NCI-H524 treated with DMSO at 0.1 percent for 48 hours (cell line): ENCODE measurements at regions not wholly inside any gene's neighbourhood (a gene's known extent, or its start where the extent isn't known, plus 50 kb on each side); places are given as distances from the start of the nearest gene placed in this dataset.
"Not testable (repeated sequence)": the region's sequence is repeated elsewhere in the genome, so short reads cannot be mapped to it uniquely, and the experiment has no call there.

Experiments used
- DNase-seq: peaks from one replicate; lab custom pipeline; 2025; lab: John Stamatoyannopoulos, UW

- DNase-seq = peak; percentile 76
Observed at GRCh38 chr3:177358091-177358976, 161.1 kb upstream of the TBL1XR1 start.

- peak; percentile 29 for DNase-seq
Observed at GRCh38 chr3:177358977-177359592, 161.8 kb upstream of the TBL1XR1 start.

DNA sequence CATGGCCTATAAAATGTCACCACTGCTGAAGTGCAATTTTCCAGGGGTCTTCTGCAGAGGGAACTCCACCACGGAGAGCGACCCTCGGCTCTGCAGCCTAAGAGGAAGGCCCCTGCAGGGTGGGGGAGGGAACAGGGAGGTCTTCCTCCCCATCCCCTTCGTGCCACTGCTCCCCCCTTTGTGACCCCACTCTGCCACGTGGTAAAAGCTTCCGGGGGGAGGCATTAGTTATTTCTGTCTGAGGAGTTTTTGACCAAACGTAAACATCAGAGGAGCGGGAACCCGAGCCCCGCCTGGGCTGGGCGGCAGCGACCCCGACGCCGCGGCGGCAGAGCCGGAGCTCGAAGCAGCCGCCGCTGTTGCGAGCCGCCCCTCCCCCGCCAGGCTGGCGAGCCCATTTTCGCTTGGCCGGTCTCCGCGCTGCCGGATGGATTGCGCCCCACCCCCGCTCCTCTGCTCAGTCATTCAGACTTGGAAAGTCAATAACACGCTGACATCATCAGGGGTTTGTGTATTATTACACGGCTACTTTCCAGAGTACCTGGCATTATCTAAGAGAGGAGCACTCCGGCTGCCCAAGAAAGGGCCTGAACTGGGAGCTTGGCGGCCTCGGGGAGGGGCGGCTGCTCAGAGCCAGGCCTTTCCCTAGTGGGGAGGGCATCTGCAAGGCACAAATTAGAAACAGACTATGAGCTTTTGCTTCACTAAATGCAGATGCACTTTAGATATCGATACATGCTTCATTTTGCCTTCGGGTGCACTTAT lies 162.5 kb upstream of the TBL1XR1 start:
- DNase-seq = peak; percentile 97

DNA sequence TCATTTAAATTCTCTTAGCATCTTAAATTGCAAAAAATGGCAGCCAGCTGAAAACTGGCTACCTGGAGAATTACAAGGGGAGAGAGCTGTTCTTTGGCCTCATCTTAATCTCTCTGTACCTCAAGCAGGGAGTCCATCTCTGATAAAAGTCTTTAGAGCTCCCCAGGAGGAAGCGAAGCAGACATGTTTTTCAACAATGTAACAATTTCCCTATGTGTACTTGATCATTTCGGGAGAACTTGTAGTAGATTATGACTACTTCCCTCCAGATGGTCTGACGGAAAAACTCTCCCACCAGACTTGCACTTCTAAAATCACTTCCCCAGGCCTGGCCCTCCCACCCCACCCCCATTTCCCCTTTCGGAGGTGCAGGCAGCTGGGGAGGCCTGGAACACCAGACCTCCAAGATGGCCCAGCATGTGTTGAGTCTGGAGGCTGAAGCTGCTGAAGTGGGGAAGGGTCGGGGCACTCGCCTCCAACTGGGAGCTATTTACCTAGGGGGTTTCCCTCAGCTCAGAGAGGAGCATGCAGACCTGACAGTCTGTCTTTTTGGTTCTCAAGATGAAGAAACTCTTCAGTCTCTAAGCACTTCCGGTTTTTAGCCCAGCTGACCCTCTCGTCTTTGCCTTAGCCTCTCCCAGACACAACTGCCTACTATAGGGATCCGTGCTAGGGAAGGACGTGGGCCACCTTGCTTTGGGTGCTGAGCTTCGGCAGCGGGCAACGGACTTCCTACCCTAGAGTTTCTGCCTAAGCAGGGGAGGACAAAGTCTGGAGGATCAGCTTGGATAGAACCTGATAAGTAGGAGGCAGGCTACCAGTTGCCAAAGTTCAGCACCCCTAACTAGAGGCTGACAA lies 164.0 kb upstream of the TBL1XR1 start:
- DNase-seq = peak; percentile 33

GRCh38 chr3:177362626-177363025 lies 165.3 kb upstream of the TBL1XR1 start:
- peak; percentile 13 for DNase-seq

- DNase-seq = no peak
Observed at GRCh38 chr3:177364236-177364635, 167.0 kb upstream of the TBL1XR1 start.

DNA sequence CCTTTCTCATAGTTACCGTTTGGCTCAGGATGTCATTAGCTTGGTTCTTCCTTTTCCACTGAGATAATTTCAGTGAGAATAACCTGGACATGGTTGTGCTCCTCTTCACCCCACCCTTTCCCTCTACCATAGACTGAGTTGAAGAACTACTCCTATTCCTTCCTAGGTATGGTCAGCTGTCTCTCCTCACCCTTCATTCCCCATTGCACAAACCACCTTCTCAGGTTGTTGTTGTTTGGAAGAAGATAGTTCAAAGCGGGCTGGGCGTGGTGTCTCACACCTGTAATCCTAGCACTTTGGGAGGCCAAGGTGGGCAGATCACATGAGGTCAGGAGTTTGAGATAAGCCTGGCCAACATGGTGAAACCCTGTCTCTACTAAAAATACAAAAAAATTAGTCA lies 168.0 kb upstream of the TBL1XR1 start:
- DNase-seq = not testable (repeated sequence)

DNA sequence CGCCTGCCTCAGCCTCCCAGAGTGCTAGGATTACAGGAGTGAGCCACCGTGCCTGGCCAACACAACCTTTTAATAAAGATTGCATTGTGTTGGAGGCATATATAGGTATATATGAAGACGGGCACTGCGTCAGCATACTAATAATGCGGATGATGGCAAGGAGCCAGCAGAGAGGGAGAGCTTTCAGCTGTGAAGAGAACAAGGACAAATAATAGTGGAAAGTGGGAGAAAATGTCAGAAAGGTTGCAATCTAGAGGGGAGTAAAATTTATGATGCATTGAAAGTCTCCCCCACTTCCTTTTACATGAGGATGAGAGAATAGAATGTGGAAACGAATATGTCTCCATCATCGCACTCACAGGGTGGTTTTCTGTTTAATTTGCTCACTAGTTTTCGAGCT lies 170.5 kb upstream of the TBL1XR1 start:
- DNase-seq = no peak

DNA sequence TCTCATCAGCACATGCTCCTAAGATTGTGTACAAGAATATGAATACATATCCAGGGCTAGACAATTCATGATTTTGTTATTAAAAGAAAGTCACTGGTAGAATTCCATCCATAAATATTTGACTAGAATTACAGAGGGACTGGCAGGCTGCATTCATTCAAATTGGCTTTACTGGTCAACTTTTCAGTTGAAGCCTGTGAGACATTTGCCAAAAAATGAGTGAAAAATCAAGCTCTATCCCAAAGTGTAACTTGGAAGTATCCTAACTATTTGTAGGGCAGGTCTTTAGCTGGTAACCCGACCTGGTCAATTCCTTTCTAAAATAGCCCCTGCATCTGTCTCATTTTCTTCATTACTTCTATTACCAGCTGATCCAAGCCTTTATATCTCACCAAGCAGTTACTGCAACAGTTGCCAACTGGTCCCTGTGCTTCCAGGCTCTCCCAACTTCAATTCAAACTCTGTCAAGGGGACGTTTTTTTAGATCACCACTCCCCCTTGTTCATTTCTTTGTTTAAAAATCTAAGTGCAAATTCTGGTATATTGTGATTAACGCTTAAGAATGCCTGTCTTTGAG lies 173.1 kb upstream of the TBL1XR1 start:
- DNase-seq = no peak

DNA sequence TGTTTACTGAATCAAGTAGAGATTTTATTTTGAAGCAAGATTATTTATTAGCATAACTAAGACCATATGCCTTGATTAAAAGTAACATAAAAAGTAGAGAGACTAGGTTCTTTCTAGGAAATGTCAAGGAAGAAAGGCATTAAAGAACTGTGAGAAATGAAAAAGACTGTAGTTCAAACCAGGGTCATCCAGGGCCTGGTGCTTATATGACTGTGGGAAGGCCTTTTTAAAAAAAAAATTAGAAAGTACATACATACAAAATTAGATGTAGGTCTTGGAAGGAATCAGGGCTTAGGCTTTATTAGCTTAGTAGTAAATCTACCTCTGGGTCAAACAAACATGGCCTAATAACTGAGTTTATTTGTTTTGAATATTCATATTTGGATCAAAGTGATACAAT lies 173.9 kb upstream of the TBL1XR1 start:
- DNase-seq = no peak

GRCh38 chr3:177371888-177372287 lies 174.6 kb upstream of the TBL1XR1 start:
- DNase-seq = no peak

GRCh38 chr3:177374323-177374722 lies 177.0 kb upstream of the TBL1XR1 start:
- no peak for DNase-seq

DNA sequence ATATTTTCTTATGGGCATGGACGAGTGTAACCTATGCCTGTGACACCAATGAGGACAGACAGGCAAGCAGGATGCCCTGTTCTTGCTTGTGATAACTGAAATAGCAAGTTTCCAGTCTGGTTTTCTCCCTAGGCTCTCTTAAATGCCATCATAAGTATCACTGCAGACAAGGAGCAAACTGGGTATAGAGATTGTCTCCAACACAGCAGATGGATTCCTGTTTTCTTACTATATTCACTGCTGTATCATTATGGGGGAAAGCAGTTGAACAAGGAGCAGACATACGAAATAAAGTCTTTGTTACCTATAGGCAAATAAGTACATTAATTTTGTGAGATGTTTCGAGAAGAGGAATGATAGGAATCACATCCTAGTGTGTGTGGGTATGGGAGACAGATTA lies 178.0 kb upstream of the TBL1XR1 start:
- no peak for DNase-seq

DNA sequence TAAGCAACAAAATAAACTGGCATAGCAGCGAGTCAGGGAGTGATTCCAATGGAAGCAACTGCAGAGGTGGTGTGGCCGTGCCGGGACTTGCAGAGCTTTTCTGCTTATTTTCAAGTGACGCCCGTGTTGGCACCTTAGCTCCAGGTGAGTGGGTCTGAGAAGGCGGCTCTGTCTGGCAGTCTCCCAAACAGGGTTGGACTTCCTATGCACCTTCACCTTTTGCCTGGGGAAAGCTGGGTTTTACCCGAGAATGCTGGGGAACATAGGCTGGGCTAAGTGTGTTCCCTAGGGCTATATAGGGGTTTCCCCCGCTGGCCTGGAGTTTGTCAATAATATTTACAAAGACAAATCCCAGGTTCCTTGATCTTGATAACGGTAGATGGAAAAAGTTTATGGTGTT lies 179.9 kb upstream of the TBL1XR1 start:
- DNase-seq = no peak

DNA sequence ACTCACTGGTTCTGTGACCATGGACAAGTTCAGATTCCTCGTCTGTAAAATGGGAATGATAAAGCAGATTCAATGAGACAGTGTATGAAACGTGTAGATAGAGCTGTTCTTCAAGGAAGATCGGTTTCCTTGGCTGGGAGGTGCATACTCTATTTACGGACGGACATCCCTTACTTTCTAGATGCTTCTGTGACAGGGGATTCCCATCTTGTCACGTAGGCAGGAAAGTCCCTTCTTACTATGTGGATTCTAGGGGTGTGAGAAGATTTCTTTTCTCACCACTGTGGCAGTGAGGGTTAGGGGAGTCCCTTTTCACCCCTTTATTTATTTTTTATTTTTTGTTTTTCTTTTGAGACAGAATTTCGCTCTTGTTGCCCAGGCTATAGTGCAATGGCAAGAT lies 180.9 kb upstream of the TBL1XR1 start:
- no peak for DNase-seq

- no peak for DNase-seq
Observed at GRCh38 chr3:177379045-177379444, 181.8 kb upstream of the TBL1XR1 start.

DNA sequence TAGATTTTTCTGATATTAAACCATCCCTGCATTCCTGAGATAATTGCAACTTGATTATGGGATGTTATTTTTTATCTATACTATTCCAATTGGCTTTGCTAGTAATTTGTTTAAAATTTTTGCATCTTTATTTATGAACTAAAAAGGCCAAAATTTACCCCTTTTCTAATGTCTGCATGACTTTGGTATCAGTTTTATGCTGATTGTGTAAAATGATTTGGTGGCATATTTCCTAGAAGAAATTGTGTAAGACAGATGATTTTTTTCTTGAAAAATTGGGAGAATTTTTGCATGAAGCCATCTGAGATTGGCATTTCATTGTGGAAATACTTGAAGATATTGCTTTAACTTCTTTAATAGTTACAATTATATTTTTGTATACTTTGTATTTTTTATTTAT lies 183.8 kb upstream of the TBL1XR1 start:
- no peak for DNase-seq

GRCh38 chr3:177382944-177383343 lies 185.7 kb upstream of the TBL1XR1 start:
- no peak for DNase-seq

- DNase-seq = no peak
Observed at GRCh38 chr3:177385186-177385585, 187.9 kb upstream of the TBL1XR1 start.

GRCh38 chr3:177385831-177386301 lies 188.6 kb upstream of the TBL1XR1 start:
- no peak for DNase-seq

GRCh38 chr3:177388209-177388608 lies 190.9 kb upstream of the TBL1XR1 start:
- DNase-seq = no peak
